ENCODE measurements at regions not wholly inside any gene's neighbourhood (a gene's known extent, or its start where the extent isn't known, plus 50 kb on each side); places are given as distances from the start of the nearest gene placed in this dataset.

DNA sequence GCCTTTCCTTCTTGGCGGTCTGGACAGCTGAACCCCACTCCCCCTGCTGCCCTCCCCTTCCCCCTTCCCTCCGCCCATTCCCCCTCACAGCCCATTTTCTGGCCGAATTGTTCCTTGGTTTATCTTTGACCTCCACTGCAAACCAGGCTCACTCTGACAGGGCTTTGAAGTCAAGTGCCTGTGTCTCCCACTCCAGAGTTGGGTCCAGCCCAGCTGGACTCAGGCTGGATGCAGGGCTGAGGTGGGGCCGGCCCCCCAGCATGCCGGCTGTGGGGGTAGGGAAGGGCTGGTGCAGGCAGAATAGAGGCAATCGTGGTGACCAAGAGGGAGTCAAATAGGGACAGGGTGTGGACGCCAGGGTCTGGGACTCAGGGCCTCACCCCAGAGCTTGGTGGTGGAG lies 57.0 kb upstream of the MRPS22 start:
- Histone ChIP-seq H3K36me3 (ENCODE audit: insufficient read depth, low read length) (no peaks in the 10 kb centered on the region), H3K4me1 (ENCODE audit: insufficient read depth, low read length, severe bottlenecking) (no peaks in the 10 kb centered on the region), H2AFZ (ENCODE audit: low read length) (no peak overlapping the region), H3K9me3 (ENCODE audit: low read length) (no peaks in the 10 kb centered on the region), H3K4me3 (ENCODE audit: low read depth, low read length, poor library complexity, severe bottlenecking) (no peak overlapping the region), H3K79me2 (ENCODE audit: insufficient read depth, low read length) (no peaks in the 10 kb centered on the region), H3K9me2 (ENCODE audit: low read depth, low read length) (no peaks in the 10 kb centered on the region), H3K27ac (ENCODE audit: low read depth, low read length, poor library complexity, severe bottlenecking) (no peak overlapping the region), H3K4me2 (ENCODE audit: low read length) (no peak overlapping the region), H4K20me1 (ENCODE audit: insufficient read depth, low read length) (no peaks in the 10 kb centered on the region), H3K9ac (ENCODE audit: low read length) (no peak overlapping the region), H3F3A (ENCODE audit: insufficient read depth, low read length) (no peaks in the 10 kb centered on the region), H3K27me3 (ENCODE audit: insufficient read depth, low read length) (no peaks in the 10 kb centered on the region; the same call in 1 of the 2 replicates)
- TF ChIP-seq EZH2 (IDR thresholded peaks at IDR 0.05; ENCODE audit: borderline replicate concordance, low read length) = no peak
- TF ChIP-seq, protein P1, sequence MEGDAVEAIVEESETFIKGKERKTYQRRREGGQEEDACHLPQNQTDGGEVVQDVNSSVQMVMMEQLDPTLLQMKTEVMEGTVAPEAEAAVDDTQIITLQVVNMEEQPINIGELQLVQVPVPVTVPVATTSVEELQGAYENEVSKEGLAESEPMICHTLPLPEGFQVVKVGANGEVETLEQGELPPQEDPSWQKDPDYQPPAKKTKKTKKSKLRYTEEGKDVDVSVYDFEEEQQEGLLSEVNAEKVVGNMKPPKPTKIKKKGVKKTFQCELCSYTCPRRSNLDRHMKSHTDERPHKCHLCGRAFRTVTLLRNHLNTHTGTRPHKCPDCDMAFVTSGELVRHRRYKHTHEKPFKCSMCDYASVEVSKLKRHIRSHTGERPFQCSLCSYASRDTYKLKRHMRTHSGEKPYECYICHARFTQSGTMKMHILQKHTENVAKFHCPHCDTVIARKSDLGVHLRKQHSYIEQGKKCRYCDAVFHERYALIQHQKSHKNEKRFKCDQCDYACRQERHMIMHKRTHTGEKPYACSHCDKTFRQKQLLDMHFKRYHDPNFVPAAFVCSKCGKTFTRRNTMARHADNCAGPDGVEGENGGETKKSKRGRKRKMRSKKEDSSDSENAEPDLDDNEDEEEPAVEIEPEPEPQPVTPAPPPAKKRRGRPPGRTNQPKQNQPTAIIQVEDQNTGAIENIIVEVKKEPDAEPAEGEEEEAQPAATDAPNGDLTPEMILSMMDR (IDR thresholded peaks at IDR 0.05; ENCODE audit: low read length) = no peak

GRCh38 chr3:139287557-139287956 lies 56.3 kb upstream of the MRPS22 start:
- H3K4me2 ChIP-seq (ENCODE audit: low read length) = no peak overlapping the region
- no peak for TF ChIP-seq EZH2 (IDR thresholded peaks at IDR 0.05; ENCODE audit: borderline replicate concordance, low read length)
- TF ChIP-seq, protein P1 (IDR thresholded peaks at IDR 0.05; ENCODE audit: low read length) = no peak
- no peak overlapping the region for H3K4me3 ChIP-seq (ENCODE audit: low read depth, low read length, poor library complexity, severe bottlenecking)
- no peaks in the 10 kb centered on the region for H3F3A ChIP-seq (ENCODE audit: insufficient read depth, low read length)
- no peaks in the 10 kb centered on the region for H3K36me3 ChIP-seq (ENCODE audit: insufficient read depth, low read length)
- no peaks in the 10 kb centered on the region for H3K4me1 ChIP-seq (ENCODE audit: insufficient read depth, low read length, severe bottlenecking)
- no peaks in the 10 kb centered on the region for H4K20me1 ChIP-seq (ENCODE audit: insufficient read depth, low read length)
- H3K79me2 ChIP-seq (ENCODE audit: insufficient read depth, low read length) = no peaks in the 10 kb centered on the region
- H2AFZ ChIP-seq (ENCODE audit: low read length) = no peak overlapping the region
- H3K27me3 ChIP-seq (ENCODE audit: insufficient read depth, low read length) = no peaks in the 10 kb centered on the region; the same call in 1 of the 2 replicates
- no peaks in the 10 kb centered on the region for H3K9me2 ChIP-seq (ENCODE audit: low read depth, low read length)
- H3K9ac ChIP-seq (ENCODE audit: low read length) = no peak overlapping the region
- no peak overlapping the region for H3K27ac ChIP-seq (ENCODE audit: low read depth, low read length, poor library complexity, severe bottlenecking)
- H3K9me3 ChIP-seq (ENCODE audit: low read length) = no peaks in the 10 kb centered on the region

- no peaks in the 10 kb centered on the region; the same call in 1 of the 2 replicates for H3K27me3 ChIP-seq (ENCODE audit: insufficient read depth, low read length)
These were observed 55.5 kb upstream of the MRPS22 start for GRCh38 chr3:139288266-139288821.

More at GRCh38 chr3:139288266-139288821, 55.5 kb upstream of the MRPS22 start:
- Histone ChIP-seq H3K36me3 (ENCODE audit: insufficient read depth, low read length) (no peaks in the 10 kb centered on the region), H3K4me3 (ENCODE audit: low read depth, low read length, poor library complexity, severe bottlenecking) (no peak overlapping the region), H3K27ac (ENCODE audit: low read depth, low read length, poor library complexity, severe bottlenecking) (no peak overlapping the region), H3K9me3 (ENCODE audit: low read length) (no peaks in the 10 kb centered on the region), H2AFZ (ENCODE audit: low read length) (no peak overlapping the region), H3K4me1 (ENCODE audit: insufficient read depth, low read length, severe bottlenecking) (no peaks in the 10 kb centered on the region), H3F3A (ENCODE audit: insufficient read depth, low read length) (no peaks in the 10 kb centered on the region), H3K79me2 (ENCODE audit: insufficient read depth, low read length) (no peaks in the 10 kb centered on the region), H4K20me1 (ENCODE audit: insufficient read depth, low read length) (no peaks in the 10 kb centered on the region), H3K9me2 (ENCODE audit: low read depth, low read length) (no peaks in the 10 kb centered on the region), H3K4me2 (ENCODE audit: low read length) (no peak overlapping the region), H3K9ac (ENCODE audit: low read length) (no peak overlapping the region)
- TF ChIP-seq EZH2 (IDR thresholded peaks at IDR 0.05; ENCODE audit: borderline replicate concordance, low read length) = no peak
- TF ChIP-seq, protein P1 (IDR thresholded peaks at IDR 0.05; ENCODE audit: low read length) = no peak
